GM12873 (cell line): ENCODE measurements at regions not wholly inside any gene's neighbourhood (a gene's known extent, or its start where the extent isn't known, plus 50 kb on each side); places are given as distances from the start of the nearest gene placed in this dataset.

Experiments
- TF ChIP-seq, protein P1 (sequence below): IDR thresholded peaks from 2 replicates; pipeline ENCODE4 v1.5.1; 2012; ENCODE audit warnings: low read depth, mild to moderate bottlenecking, moderate library complexity, low read length, control low read depth; ENCODE audit not compliant: insufficient read depth; ENCODE audit errors: missing control alignments

DNA sequence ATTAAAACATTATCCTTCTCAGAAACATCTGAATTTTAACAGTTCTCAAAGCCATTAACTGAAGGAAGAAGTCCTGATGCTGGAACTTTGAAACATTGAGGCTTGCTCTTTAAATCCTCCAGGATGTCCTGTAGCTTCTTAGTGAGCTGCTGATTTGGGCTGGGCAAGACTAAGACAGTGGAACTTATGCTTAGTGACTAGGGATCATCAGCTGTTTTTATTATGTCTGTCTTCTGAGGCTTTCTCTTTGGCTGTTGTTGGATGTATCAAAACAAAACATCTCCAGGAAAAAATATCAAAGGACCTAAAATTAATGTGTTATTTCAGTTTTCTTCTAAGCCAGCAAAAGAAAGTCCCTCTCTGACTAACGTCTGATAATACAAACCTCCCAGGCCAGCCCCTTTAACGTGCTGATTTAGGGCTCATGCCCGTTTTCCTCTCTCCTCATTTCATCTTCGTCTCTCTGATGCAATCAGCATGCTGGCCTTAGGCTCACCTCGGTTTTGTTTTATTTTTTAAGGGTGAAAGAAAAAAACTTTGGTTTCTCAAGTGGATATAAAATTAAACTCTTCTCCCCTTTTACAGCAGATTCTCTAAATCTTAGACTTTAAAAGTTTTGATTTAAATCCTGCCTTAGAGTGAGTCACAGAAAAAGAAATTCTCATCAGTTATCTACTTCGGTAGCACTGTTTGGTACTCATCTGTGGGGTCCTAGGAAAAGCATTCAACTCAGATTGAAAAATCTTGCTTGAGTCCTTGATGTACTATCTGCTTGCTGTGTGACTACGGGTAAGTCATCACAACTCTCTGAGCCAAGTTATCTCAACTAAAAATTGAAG is 106.2 kb upstream of the CCDC91 start:
- TF ChIP-seq, protein P1, sequence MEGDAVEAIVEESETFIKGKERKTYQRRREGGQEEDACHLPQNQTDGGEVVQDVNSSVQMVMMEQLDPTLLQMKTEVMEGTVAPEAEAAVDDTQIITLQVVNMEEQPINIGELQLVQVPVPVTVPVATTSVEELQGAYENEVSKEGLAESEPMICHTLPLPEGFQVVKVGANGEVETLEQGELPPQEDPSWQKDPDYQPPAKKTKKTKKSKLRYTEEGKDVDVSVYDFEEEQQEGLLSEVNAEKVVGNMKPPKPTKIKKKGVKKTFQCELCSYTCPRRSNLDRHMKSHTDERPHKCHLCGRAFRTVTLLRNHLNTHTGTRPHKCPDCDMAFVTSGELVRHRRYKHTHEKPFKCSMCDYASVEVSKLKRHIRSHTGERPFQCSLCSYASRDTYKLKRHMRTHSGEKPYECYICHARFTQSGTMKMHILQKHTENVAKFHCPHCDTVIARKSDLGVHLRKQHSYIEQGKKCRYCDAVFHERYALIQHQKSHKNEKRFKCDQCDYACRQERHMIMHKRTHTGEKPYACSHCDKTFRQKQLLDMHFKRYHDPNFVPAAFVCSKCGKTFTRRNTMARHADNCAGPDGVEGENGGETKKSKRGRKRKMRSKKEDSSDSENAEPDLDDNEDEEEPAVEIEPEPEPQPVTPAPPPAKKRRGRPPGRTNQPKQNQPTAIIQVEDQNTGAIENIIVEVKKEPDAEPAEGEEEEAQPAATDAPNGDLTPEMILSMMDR, result no peak

DNA sequence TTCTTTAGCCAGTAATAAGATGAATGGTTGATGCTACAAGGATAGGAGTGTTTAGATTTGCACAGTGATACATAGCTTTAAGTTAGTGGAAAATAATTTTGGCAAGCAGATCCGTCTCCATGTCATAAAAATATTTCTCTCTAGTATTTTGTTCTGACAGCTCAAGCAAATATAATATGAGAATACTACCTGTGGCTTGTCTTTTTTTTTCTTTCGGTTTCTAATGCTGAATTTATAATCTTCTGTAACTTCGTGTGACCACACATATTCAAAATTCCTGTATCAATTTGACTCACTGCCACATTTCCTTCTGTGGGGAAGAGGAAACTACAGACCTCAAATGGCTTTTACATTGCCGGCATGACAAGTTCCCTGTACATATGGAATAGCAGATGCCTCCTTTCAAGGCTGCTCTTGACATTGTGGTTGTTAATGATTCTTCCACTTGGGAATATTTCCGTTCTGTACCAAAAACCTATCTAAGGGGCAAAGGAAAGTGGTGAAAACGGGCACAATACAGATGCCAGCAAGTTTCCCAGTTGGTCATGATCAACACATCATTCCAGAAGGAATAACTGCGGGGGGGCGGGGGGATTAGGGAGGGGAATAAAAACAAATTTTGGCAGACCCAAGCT is 103.6 kb upstream of the CCDC91 start:
- TF ChIP-seq, protein P1, result no peak

- TF ChIP-seq, protein P1, result no peak
Observed at GRCh38 chr12:28088566-28089272, 101.5 kb upstream of the CCDC91 start.

DNA sequence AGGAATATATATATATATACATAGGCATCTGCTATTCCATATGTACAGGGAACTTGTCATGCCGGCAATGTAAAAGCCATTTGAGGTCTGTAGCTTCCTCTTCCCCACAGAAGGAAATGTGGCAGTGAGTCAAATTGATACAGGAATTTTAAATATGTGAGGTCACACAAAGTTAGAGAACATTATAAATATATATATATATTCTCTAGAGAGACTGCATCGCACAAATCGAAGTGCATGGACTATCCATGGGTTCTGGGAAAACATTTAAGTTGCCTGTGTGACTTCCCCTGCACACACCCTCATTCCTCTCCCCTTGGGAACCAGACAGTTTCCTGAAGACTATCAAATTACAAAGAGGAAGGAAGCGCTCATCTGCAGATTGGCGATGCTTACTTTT is 100.9 kb upstream of the CCDC91 start:
- TF ChIP-seq, protein P1, result no peak

DNA sequence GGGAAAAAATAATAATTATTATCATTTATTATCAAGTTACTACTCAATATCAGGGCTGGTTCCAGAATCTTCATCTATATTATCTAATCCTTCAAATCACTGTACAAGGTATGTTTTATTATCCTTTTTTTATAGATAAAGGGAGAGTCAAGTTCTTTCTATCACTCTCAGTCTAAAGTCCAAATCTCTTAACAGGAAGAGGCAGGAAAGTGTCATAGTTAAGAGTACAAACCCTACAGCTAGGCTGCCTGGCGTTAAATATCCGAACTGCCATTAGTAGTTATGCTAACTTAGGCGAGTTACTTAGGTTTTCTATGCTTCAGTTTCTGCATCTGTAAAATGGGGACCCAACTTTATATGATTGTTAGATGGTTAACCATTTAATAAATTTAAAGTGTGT is 99.4 kb upstream of the CCDC91 start:
- TF ChIP-seq, protein P1, result no peak

DNA sequence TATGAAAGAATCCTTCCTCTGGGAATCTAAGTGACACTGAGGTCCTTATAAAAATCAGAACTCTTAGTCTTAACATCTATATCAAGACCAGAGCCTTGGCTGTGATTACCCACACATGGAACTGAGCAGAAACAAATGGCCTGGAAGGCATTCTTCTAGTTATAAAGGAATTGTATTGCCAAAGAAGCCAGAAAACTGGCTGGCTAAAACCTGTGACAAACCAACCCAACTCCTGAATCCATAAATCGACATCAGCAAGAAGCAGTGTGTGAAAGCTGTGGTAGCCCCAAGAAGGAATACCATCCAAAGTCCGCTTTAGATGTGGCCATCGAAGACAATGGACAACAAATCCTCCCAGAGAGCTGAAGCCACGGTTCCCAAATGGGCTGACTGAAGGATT is 97.9 kb upstream of the CCDC91 start:
- TF ChIP-seq, protein P1, result no peak

DNA sequence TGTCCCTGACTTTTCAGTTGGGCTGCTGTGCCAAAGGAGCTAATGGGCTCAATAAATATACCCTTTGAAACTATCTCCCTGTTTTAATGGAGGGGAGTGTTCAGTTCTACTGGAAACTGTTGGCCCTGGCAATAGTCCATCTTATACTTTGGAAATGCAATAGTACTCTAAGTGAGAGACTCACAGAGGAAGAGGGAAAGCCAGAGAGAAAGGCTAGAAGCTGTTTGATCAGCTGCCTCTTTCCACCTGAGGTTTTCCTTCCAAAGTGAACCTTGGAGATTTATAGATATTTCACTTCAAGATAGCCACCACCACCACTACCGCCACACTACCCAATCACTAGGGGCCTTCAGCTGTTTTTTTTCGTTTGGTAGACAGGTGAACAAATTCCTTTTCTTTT is 93.6 kb upstream of the CCDC91 start:
- TF ChIP-seq, protein P1, result no peak
